ENCODE measurements at regions not wholly inside any gene's neighbourhood (a gene's known extent, or its start where the extent isn't known, plus 50 kb on each side); places are given as distances from the start of the nearest gene placed in this dataset.

DNA sequence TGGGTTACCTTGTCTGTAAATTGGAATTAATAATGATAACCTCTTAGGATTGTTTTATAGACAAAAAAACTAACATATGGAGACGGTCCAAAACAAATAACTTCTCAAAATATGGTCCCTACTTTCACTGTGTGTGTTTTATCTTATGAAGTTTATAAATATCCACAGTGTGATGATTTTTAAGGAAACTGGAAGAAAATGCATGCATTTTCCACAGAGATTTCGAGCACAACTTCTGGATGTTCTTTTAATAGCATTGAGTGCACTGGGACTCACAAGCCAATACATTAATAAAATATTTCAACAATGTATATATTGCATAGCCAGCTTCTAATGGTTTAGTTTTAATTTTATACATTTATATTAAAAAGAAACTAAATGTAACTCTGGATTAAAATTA, 87.9 kb upstream of the SPHKAP start:
- no peaks in the 10 kb centered on the region for H3F3A ChIP-seq (ENCODE audit: low read depth)
- H3K9ac ChIP-seq (ENCODE audit: low read depth, low read length, poor library complexity, severe bottlenecking): no peak overlapping the region
- H3K9me3 ChIP-seq (ENCODE audit: insufficient read depth, low read depth, low read length): no peaks in the 10 kb centered on the region
- TF ChIP-seq, protein P1, sequence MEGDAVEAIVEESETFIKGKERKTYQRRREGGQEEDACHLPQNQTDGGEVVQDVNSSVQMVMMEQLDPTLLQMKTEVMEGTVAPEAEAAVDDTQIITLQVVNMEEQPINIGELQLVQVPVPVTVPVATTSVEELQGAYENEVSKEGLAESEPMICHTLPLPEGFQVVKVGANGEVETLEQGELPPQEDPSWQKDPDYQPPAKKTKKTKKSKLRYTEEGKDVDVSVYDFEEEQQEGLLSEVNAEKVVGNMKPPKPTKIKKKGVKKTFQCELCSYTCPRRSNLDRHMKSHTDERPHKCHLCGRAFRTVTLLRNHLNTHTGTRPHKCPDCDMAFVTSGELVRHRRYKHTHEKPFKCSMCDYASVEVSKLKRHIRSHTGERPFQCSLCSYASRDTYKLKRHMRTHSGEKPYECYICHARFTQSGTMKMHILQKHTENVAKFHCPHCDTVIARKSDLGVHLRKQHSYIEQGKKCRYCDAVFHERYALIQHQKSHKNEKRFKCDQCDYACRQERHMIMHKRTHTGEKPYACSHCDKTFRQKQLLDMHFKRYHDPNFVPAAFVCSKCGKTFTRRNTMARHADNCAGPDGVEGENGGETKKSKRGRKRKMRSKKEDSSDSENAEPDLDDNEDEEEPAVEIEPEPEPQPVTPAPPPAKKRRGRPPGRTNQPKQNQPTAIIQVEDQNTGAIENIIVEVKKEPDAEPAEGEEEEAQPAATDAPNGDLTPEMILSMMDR (conservative IDR thresholded peaks at IDR 0.05; ENCODE audit: low read length): no peak
- no peak for TF ChIP-seq EZH2phosphoT487 (IDR thresholded peaks at IDR 0.05; ENCODE audit: borderline replicate concordance)
- H3K4me2 ChIP-seq (ENCODE audit: low read depth, low read length, poor library complexity, severe bottlenecking): no peak overlapping the region
- no peaks in the 10 kb centered on the region for H3K9me2 ChIP-seq (replicated peaks; ENCODE audit: low read depth, low read length)
- H4K20me1 ChIP-seq (ENCODE audit: insufficient read depth, low read length, poor library complexity, severe bottlenecking): no peaks in the 10 kb centered on the region
- H3K36me3 ChIP-seq (ENCODE audit: insufficient read depth, low read length): no peaks in the 10 kb centered on the region
- no peaks in the 10 kb centered on the region for H3K4me1 ChIP-seq (ENCODE audit: insufficient read depth, low read length, poor library complexity, severe bottlenecking)
- no peak overlapping the region for H2AFZ ChIP-seq (ENCODE audit: low read length)
- no peak overlapping the region for H3K4me3 ChIP-seq (ENCODE audit: low read length, poor library complexity, severe bottlenecking)
- no peaks in the 10 kb centered on the region for H3K79me2 ChIP-seq (ENCODE audit: insufficient read depth, low read length)
- no peaks in the 10 kb centered on the region for H3K27me3 ChIP-seq (ENCODE audit: insufficient read depth, low read length, poor library complexity, severe bottlenecking)

DNA sequence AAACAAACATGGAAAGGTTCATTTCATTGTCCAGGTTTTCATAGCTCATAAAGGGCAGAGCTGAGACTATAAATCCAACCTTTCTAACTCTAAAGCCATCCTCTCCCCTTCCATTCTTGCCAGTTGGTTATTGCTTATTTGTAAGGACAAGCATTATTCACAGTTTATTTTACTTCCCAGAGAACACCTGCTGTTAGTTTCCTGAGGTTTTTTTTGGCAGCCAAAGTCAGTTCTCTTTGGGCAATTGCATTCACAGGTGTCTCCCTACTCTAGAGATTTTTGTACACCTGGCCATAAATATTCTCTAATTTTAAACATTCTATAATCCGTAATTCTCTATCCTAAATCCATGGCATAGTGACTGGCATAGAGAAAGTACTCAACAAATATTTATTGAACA, 87.3 kb upstream of the SPHKAP start:
- Histone ChIP-seq H3K9ac (ENCODE audit: low read depth, low read length, poor library complexity, severe bottlenecking) (no peak overlapping the region), H2AFZ (ENCODE audit: low read length) (no peak overlapping the region), H3K4me1 (ENCODE audit: insufficient read depth, low read length, poor library complexity, severe bottlenecking) (no peaks in the 10 kb centered on the region), H3F3A (ENCODE audit: low read depth) (no peaks in the 10 kb centered on the region), H3K27me3 (ENCODE audit: insufficient read depth, low read length, poor library complexity, severe bottlenecking) (no peaks in the 10 kb centered on the region), H3K4me2 (ENCODE audit: low read depth, low read length, poor library complexity, severe bottlenecking) (no peak overlapping the region), H3K79me2 (ENCODE audit: insufficient read depth, low read length) (no peaks in the 10 kb centered on the region), H3K9me2 (replicated peaks; ENCODE audit: low read depth, low read length) (no peaks in the 10 kb centered on the region), H4K20me1 (ENCODE audit: insufficient read depth, low read length, poor library complexity, severe bottlenecking) (no peaks in the 10 kb centered on the region), H3K9me3 (ENCODE audit: insufficient read depth, low read depth, low read length) (no peaks in the 10 kb centered on the region), H3K4me3 (ENCODE audit: low read length, poor library complexity, severe bottlenecking) (no peak overlapping the region), H3K36me3 (ENCODE audit: insufficient read depth, low read length) (no peaks in the 10 kb centered on the region)
- TF ChIP-seq, protein P1 (conservative IDR thresholded peaks at IDR 0.05; ENCODE audit: low read length): no peak
- TF ChIP-seq EZH2phosphoT487 (IDR thresholded peaks at IDR 0.05; ENCODE audit: borderline replicate concordance): no peak

DNA sequence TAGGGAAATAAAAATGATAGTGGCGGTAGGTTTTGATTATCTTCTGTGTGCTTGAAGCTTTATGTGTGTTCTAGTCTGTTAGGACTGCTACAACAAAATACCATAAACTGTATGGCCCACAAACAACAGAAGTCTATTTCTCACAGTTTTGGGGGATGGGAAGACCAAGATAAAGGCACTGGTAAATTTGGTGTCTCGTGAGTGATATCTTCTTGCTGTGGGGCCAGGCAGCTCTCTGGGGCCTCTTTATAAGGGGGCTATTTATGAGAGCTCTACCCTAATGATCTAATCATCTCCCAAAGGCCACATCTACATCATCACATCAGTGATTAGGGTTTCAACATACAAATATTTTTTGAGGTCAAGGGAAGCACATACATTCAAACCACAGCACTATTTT, 86.8 kb upstream of the SPHKAP start:
- Histone ChIP-seq H4K20me1 (ENCODE audit: insufficient read depth, low read length, poor library complexity, severe bottlenecking) (no peaks in the 10 kb centered on the region), H3K4me1 (ENCODE audit: insufficient read depth, low read length, poor library complexity, severe bottlenecking) (no peaks in the 10 kb centered on the region), H2AFZ (ENCODE audit: low read length) (no peak overlapping the region), H3K9ac (ENCODE audit: low read depth, low read length, poor library complexity, severe bottlenecking) (no peak overlapping the region), H3K27me3 (ENCODE audit: insufficient read depth, low read length, poor library complexity, severe bottlenecking) (no peaks in the 10 kb centered on the region), H3K4me2 (ENCODE audit: low read depth, low read length, poor library complexity, severe bottlenecking) (no peak overlapping the region), H3K4me3 (ENCODE audit: low read length, poor library complexity, severe bottlenecking) (no peak overlapping the region), H3K9me3 (ENCODE audit: insufficient read depth, low read depth, low read length) (no peaks in the 10 kb centered on the region), H3F3A (ENCODE audit: low read depth) (no peaks in the 10 kb centered on the region), H3K9me2 (replicated peaks; ENCODE audit: low read depth, low read length) (no peaks in the 10 kb centered on the region), H3K79me2 (ENCODE audit: insufficient read depth, low read length) (no peaks in the 10 kb centered on the region), H3K36me3 (ENCODE audit: insufficient read depth, low read length) (no peaks in the 10 kb centered on the region)
- no peak for TF ChIP-seq EZH2phosphoT487 (IDR thresholded peaks at IDR 0.05; ENCODE audit: borderline replicate concordance)
- TF ChIP-seq, protein P1 (conservative IDR thresholded peaks at IDR 0.05; ENCODE audit: low read length): no peak

Data from Loucy (cell line).